DND-41 (cell line): ENCODE measurements at regions not wholly inside any gene's neighbourhood (a gene's known extent, or its start where the extent isn't known, plus 50 kb on each side); places are given as distances from the start of the nearest gene placed in this dataset.

Experiments
- EZH2 ChIP-seq: IDR thresholded peaks from 3 replicates; pipeline ENCODE4 v1.6.1; 2012; ENCODE audit warnings: borderline replicate concordance, low read depth, mild to moderate bottlenecking, moderate library complexity, low read length, inconsistent platforms; ENCODE audit not compliant: severe bottlenecking
- TF ChIP-seq, protein P1 (sequence below): IDR thresholded peaks from 2 replicates; pipeline ENCODE4 v1.5.1; 2012; ENCODE audit warnings: borderline replicate concordance, low read length, moderate library complexity, mild to moderate bottlenecking; ENCODE audit not compliant: poor library complexity, severe bottlenecking; ENCODE audit errors: extremely low read depth

DNA sequence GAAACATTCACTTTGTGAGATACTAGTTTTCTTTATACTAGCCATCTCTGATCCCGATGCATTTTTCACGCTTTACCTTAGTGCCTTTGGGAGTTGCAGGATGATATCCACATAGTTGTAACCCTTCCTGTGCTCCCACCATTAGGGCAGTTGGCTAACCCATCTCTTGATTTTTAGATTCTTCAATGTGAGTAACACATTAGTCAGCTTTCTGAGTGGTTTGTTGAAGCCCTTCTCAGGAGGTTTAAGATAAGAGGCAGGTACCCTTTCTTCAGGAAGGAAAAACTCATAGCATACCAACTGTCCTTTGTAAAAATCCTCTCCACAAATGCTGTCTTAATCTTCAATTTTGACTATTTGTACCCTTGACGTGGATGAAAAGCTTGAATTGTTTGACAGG is 392.3 kb downstream of the DMAC1 start:
- TF ChIP-seq, protein P1, sequence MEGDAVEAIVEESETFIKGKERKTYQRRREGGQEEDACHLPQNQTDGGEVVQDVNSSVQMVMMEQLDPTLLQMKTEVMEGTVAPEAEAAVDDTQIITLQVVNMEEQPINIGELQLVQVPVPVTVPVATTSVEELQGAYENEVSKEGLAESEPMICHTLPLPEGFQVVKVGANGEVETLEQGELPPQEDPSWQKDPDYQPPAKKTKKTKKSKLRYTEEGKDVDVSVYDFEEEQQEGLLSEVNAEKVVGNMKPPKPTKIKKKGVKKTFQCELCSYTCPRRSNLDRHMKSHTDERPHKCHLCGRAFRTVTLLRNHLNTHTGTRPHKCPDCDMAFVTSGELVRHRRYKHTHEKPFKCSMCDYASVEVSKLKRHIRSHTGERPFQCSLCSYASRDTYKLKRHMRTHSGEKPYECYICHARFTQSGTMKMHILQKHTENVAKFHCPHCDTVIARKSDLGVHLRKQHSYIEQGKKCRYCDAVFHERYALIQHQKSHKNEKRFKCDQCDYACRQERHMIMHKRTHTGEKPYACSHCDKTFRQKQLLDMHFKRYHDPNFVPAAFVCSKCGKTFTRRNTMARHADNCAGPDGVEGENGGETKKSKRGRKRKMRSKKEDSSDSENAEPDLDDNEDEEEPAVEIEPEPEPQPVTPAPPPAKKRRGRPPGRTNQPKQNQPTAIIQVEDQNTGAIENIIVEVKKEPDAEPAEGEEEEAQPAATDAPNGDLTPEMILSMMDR, result no peak
- no peak for TF ChIP-seq EZH2
